HepG2 (cell line): ENCODE measurements at regions not wholly inside any gene's neighbourhood (a gene's known extent, or its start where the extent isn't known, plus 50 kb on each side); places are given as distances from the start of the nearest gene placed in this dataset.

Experiments used
- ATAC-seq: fragments of 200-7000 bp; cut with Tn5 transposase; 3 replicates; pipeline ENCODE4 v1.9.1; 2020; ENCODE audit warnings: mild to moderate bottlenecking, moderate library complexity
- BruUV-seq: library from RNA; stranded (reverse); fragments of 400-500 nt; replicated peaks from 2 replicates; lab custom pipeline; 2021; lab: Mats Ljungman, UMichigan
- CTCF ChIA-PET: fragments of 300-600 bp; formaldehyde crosslinking; extraction: SDS; loops from one replicate; lab custom pipeline; 2021; ENCODE audit warnings: low total read pairs, inconsistent platforms, low intra/inter-chr PET ratio; lab: Yijun Ruan, JAX
- POLR2A ChIA-PET: fragments of 350-600 bp; sonication (Branson Sonifier 250); formaldehyde crosslinking; loops from one replicate; lab custom pipeline; 2020; ENCODE audit warnings: antibody characterized with exemption, inconsistent platforms; lab: Yijun Ruan, JAX
- DNase-seq: peaks from one replicate; pipeline ENCODE4 v3.0.0-alpha.2; 2015; ENCODE audit warnings: low spot score
- FAIRE-seq: peaks from 3 replicates; lab custom pipeline; 2011; peaks lifted over from hg19 to GRCh38; lab: Jason Lieb, UNC
- H2AFZ ChIP-seq: one replicate; pipeline ENCODE4 v1.6.1; 2011; ENCODE audit warnings: low read length, inconsistent platforms
- H3K27ac ChIP-seq: fragments of 300-600 bp; 3 replicates; pipeline ENCODE4 v1.8.0; 2011; ENCODE audit warnings: mixed run types, mild to moderate bottlenecking, mixed read lengths, low read length, inconsistent platforms; ENCODE audit not compliant: insufficient read depth; ENCODE audit errors: extremely low read length
- H3K27me3 ChIP-seq, 2 experiments: fragments of 200-600 bp in 1 of 2; 2 replicates in 1 of 2; 3 replicates in 1 of 2; pipeline versions ENCODE4 v1.6.0 to v1.8.0; 2011; ENCODE audit warnings: low read length in 2 of 2, mild to moderate bottlenecking in 2 of 2, moderate library complexity in 2 of 2, inconsistent platforms in 1 of 2; ENCODE audit not compliant: insufficient read depth in 2 of 2, control insufficient read depth in 1 of 2
- H3K36me3 ChIP-seq, 2 experiments: fragments of 200-600 bp in 1 of 2; replicated peaks in 1 of 2; 2 replicates in 1 of 2; 3 replicates in 1 of 2; pipeline versions ENCODE4 v1.5.1 to v1.8.0; 2011; ENCODE audit warnings: low read length in 2 of 2, inconsistent platforms in 1 of 2; ENCODE audit not compliant: insufficient read depth in 2 of 2, control insufficient read depth in 1 of 2
- H3K4me1 ChIP-seq: 2 replicates; pipeline ENCODE4 v1.5.1; 2012; ENCODE audit warnings: low read length, inconsistent platforms; ENCODE audit not compliant: insufficient read depth
- H3K4me2 ChIP-seq: 2 replicates; pipeline ENCODE4 v1.6.0; 2011; ENCODE audit warnings: low read depth, low read length, inconsistent platforms
- H3K4me3 ChIP-seq, 3 experiments: fragments of 200-600 bp in 1 of 3; sonication (generic), shearing (Covaris generic) in 1 of 3; replicated peaks in 1 of 3; 2 replicates each; pipeline ENCODE4 v1.5.1; 2011 to 2016; ENCODE audit warnings: low read length in 3 of 3, inconsistent platforms in 2 of 3, low read depth in 2 of 3, mild to moderate bottlenecking in 2 of 3, control low read depth in 1 of 3, mixed read lengths in 1 of 3; ENCODE audit not compliant: insufficient read depth in 1 of 3
- H3K79me2 ChIP-seq: one replicate; pipeline ENCODE4 v1.6.1; 2011; ENCODE audit warnings: low read length, inconsistent platforms; ENCODE audit not compliant: insufficient read depth
- H3K9ac ChIP-seq: 2 replicates; pipeline ENCODE4 v1.6.0; 2011; ENCODE audit warnings: mild to moderate bottlenecking, low read depth, low read length, inconsistent platforms; ENCODE audit not compliant: insufficient read depth
- H3K9me3 ChIP-seq: 2 replicates; pipeline ENCODE4 v1.5.1; 2012; ENCODE audit warnings: mild to moderate bottlenecking, low read length
- H4K20me1 ChIP-seq: 2 replicates; pipeline ENCODE4 v1.6.0; 2011; ENCODE audit warnings: inconsistent platforms, mild to moderate bottlenecking, low read length, moderate library complexity; ENCODE audit not compliant: insufficient read depth
- ARNTL ChIP-seq: sonication (generic); formaldehyde crosslinking; IDR thresholded peaks from 2 replicates; pipeline ENCODE4 v1.4.0; 2020; ENCODE audit warnings: mild to moderate bottlenecking, missing genetic modification reagents
- MAFF ChIP-seq: IDR thresholded peaks from 2 replicates; pipeline ENCODE4 v1.6.1; 2011; ENCODE audit warnings: low read depth, low read length, improper control_type of control experiment
- POLR2G ChIP-seq: fragments of 200-400 bp; formaldehyde crosslinking; IDR thresholded peaks from 2 replicates; pipeline ENCODE4 v1.6.1; 2018; ENCODE audit warnings: mild to moderate bottlenecking, low read depth, low read length, moderate library complexity
- SNRNP70 ChIP-seq: fragments of 200-400 bp; formaldehyde crosslinking; IDR thresholded peaks from 2 replicates; pipeline ENCODE4 v1.6.1; 2017; ENCODE audit warnings: mild to moderate bottlenecking, low read depth, low read length, moderate library complexity
- ZBTB7A ChIP-seq: sonication (generic); formaldehyde crosslinking; IDR thresholded peaks from 2 replicates; pipeline ENCODE4 v1.8.0; 2022; ENCODE audit warnings: mild to moderate bottlenecking, missing genetic modification reagents
- ZMYM4 ChIP-seq: sonication (generic); formaldehyde crosslinking; IDR thresholded peaks from 2 replicates; pipeline ENCODE4 v1.8.1; 2023; ENCODE audit warnings: mild to moderate bottlenecking, missing genetic modification reagents
- WGBS: methylation state at CpG from one replicate; pipeline ENCODE4 v1.1.6; 2017; ENCODE audit warnings: low lambda C conversion rate; 5-methylcytosine and 5-hydroxymethylcytosine counted together
- in situ Hi-C: cut with HindIII; loops from 2 replicates; pipeline ENCODE4 v1.10.0; 2017; ENCODE audit warnings: low pct_unique_long_range_greater_than_20kb; ENCODE audit not compliant: extremely low pct_ligation_motif_present
- intact Hi-C: fragments of 100-400 bp; cut with micrococcal nuclease; formaldehyde crosslinking; loops from one replicate; pipeline ENCODE4 v1.10.0; 2022; ENCODE audit not compliant: unreplicated experiment
- TF ChIP-seq, protein P1 (sequence below): sonication (generic); formaldehyde crosslinking; IDR thresholded peaks from 2 replicates; pipeline ENCODE4 v1.4.0; 2020; ENCODE audit warnings: missing genetic modification reagents; ENCODE audit errors: not compliant biosample characterization
- TF ChIP-seq, protein P2 (sequence below): sonication (generic); formaldehyde crosslinking; IDR thresholded peaks from 2 replicates; pipeline ENCODE4 v1.4.0; 2020; ENCODE audit warnings: missing genetic modification reagents, mild to moderate bottlenecking, borderline replicate concordance

DNA sequence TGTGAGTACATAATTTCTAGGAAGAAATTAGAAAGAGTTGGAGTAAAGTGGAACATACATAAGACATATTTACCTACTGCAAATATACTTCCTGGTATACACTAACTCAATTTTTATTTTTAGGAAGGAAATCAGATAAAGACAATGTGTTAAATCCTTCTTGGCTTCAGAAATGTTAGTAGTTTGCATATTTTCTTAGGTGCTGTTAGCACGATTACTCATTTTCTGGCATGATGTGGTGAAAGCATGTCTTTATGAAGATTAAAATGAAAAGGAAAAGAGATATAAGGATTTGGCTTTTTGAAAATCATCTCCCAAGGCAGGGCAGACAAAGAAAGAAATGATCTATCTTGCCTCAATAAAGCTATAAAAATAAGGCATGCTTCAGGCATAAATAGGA, 287.6 kb upstream of the E2F7 start:
- Histone ChIP-seq H4K20me1 (no peaks in the 10 kb centered on the region), H3K4me1 (no peaks in the 10 kb centered on the region), H3K27ac (no peak overlapping the region), H3K4me2 (no peak overlapping the region), H3K9ac (no peak overlapping the region), H3K27me3 (no peaks in the 10 kb centered on the region), H3K79me2 (no peaks in the 10 kb centered on the region), H3K4me3 (no peak overlapping the region), H3K36me3 (no peaks in the 10 kb centered on the region), H3K9me3 (no peaks in the 10 kb centered on the region), H2AFZ (no peak overlapping the region)
- POLR2A ChIA-PET = no interaction called here
- CTCF ChIA-PET = no interaction called here
- 0% methylated on average over 1 of the region's 1 CpG for WGBS
- FAIRE-seq = no peak
- no peak for DNase-seq
- in situ Hi-C loops = no loop called here
- BruUV-seq = no TSS peak
- TF ChIP-seq, protein P1, sequence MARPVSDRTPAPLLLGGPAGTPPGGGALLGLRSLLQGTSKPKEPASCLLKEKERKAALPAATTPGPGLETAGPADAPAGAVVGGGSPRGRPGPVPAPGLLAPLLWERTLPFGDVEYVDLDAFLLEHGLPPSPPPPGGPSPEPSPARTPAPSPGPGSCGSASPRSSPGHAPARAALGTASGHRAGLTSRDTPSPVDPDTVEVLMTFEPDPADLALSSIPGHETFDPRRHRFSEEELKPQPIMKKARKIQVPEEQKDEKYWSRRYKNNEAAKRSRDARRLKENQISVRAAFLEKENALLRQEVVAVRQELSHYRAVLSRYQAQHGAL = no peak
- TF ChIP-seq ZMYM4 (CRISPR knock-in tag) (no peak), ARNTL (CRISPR knock-in tag) (no peak), SNRNP70 (no peak), ZBTB7A (no peak), POLR2G (no peak), MAFF (no peak)
- TF ChIP-seq, protein P2, sequence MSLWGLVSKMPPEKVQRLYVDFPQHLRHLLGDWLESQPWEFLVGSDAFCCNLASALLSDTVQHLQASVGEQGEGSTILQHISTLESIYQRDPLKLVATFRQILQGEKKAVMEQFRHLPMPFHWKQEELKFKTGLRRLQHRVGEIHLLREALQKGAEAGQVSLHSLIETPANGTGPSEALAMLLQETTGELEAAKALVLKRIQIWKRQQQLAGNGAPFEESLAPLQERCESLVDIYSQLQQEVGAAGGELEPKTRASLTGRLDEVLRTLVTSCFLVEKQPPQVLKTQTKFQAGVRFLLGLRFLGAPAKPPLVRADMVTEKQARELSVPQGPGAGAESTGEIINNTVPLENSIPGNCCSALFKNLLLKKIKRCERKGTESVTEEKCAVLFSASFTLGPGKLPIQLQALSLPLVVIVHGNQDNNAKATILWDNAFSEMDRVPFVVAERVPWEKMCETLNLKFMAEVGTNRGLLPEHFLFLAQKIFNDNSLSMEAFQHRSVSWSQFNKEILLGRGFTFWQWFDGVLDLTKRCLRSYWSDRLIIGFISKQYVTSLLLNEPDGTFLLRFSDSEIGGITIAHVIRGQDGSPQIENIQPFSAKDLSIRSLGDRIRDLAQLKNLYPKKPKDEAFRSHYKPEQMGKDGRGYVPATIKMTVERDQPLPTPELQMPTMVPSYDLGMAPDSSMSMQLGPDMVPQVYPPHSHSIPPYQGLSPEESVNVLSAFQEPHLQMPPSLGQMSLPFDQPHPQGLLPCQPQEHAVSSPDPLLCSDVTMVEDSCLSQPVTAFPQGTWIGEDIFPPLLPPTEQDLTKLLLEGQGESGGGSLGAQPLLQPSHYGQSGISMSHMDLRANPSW (CRISPR knock-in tag) = no peak
- intact Hi-C loops = no loop called here
- ATAC-seq = no peak
